EH (cell line): ENCODE measurements at regions not wholly inside any gene's neighbourhood (a gene's known extent, or its start where the extent isn't known, plus 50 kb on each side); places are given as distances from the start of the nearest gene placed in this dataset.

ENCODE experiments used
- DNase-seq: peaks from one replicate; pipeline ENCODE4 v3.0.0-alpha.2; 2015; ENCODE audit warnings: low read depth

DNA sequence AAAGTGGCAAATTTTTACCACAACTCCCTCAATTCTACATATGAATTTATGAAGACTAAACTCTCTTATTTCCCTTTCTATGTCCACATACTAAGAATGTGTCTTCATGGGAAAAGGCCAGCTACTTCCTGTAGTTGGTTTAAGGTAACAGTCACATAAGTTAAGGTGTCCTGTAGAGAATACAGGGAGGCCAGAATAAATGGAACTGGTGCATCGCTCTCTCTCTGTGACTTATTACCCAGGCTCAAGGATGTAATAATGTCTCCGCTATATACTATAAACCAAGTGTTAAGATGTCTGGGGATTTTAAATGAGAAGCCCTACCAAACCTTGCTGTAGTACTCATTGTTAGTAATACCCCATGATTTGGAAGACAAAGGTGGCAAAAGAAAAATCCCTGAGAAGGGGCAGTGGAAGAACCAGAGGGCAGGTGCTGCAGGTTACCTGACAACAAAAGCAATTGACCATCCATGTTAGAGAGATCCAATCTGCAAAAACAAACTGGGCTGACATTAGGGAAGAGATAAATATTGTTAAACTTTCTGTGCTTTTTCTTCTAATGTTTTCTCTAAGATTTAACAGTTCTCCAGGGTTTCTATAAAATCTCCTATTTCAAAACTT lies 372.8 kb downstream of the TMX3 start:
- DNase-seq: no peak

- DNase-seq: no peak
Measured at GRCh38 chr18:68340606-68341005, 374.3 kb downstream of the TMX3 start.

- no peak for DNase-seq
Measured at GRCh38 chr18:68330658-68331057, 384.2 kb downstream of the TMX3 start.

GRCh38 chr18:68323921-68324320 lies 391.0 kb downstream of the TMX3 start:
- DNase-seq: no peak

DNA sequence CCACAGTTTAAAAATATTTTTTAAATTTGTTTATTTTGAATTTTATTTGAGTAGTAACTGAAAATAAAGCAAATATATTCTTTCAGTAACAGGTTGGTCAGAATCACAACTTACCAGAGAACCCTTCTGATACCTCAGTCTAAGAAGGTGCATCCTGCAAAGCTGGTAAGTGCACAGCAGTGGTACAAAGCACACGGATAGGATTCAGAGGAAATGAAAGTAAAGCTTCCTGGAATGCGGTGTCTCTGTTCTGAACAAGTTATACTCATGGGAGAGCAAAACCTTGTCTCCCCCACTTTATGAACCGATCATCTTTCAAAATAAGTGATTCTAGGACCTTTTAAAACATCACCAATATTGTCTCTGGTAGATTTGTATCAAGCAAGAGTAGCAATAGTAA lies 398.3 kb downstream of the TMX3 start:
- DNase-seq: peak; percentile 54

DNA sequence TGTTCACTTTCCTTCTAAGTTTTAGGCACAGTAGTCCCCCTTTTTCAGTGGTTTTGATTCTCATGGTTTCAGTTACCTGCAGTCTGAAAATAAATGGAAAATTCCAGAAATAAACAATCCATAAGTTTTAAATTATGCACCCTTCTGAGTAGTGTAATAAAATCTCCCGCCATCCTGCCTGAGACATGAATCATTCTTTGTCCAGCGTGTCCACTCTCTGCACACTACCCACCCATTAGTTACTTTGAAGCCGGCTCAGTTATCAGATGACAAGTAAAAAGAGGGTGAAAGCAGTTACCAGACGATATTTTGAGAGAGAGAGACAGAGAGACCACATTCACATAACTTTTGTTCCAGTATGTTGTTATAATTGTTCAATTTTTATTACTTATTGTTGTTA lies 400.5 kb downstream of the TMX3 start:
- peak; percentile 79 for DNase-seq

- DNase-seq: no peak
Measured at GRCh38 chr18:68301441-68301840, 413.5 kb downstream of the TMX3 start.

- DNase-seq: no peak
Measured at GRCh38 chr18:68299906-68300305, 415.0 kb downstream of the TMX3 start.

GRCh38 chr18:68298330-68298729 lies 416.6 kb downstream of the TMX3 start:
- DNase-seq: no peak

DNA sequence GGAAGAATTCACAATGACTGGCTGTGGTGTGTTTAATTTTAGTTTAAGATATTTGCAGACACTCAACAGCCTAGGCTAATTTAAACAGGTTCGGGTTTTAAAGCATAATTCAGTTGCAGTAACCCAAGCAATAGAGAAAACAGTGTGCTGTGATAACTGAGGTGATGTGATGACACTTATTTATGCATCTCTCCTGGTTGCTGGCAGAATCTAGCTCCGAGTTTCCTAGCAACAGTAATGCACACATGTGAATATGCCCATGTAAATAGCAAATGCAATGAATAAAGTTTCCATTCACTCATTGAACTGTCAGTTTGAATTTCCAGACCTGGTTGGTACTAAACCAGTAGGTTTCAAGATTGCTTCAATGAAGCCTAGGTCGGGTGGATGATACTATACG lies 426.5 kb downstream of the TMX3 start:
- DNase-seq: no peak

DNA sequence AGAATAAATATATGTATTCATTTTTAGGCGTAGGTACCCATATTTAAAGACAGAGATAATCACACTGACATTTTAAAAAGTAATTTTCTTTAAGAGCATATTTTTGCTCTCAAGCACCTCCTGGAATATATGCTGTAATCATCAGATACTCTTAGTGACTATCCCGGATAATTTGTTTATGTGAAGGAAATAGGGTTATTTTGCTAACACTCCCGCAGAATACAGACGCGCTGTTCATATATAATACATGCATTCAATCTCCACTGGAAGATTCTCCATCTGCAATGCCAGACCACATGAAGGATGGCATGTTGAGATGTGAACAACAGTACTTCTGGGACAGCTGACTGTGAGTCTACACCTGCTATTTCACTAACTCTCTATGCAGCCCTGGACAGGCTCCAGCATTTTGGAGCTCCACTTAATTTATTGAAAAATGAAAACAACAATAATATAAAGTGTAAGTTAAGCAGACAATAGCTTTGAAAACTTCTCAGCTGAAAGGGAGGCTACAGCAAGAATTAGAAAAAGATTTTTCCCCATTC lies 430.6 kb downstream of the TMX3 start:
- DNase-seq: no peak

DNA sequence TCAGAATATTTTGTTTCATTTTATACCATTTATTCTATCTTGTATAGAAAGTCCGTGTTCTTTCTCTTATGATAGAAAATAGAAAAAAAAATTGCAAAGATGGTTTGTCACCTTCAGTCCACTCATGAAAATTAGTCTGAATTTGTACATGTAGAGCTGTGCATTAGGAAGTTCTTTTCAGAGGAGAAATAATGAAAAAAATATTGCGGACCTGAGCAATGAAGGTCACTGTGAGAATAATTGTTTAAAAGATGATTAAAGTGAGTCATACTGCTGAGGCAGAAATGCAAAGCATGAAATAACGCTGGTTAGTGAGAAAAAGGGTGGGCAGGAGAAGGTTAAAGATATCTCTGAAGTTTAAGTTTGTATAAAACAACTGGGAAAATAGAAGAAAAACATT lies 431.1 kb downstream of the TMX3 start:
- no peak for DNase-seq

DNA sequence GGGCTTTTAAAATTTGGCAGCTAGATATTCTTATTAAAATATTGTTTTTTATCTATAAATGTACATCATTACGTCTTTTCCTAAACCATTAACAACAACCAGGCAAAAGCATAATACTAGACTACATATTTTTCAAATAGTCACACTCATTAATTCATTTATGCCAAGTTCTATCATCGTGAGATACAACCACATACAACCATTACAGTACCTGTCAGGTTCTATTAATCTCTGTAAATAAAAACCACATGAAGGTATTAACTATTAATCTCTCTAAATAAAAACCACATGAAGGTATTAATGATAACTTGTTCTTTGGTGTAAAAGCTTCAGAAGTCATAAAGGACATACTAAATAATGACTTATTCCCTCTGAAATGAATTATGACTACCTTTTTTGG lies 432.7 kb downstream of the TMX3 start:
- DNase-seq: no peak

DNA sequence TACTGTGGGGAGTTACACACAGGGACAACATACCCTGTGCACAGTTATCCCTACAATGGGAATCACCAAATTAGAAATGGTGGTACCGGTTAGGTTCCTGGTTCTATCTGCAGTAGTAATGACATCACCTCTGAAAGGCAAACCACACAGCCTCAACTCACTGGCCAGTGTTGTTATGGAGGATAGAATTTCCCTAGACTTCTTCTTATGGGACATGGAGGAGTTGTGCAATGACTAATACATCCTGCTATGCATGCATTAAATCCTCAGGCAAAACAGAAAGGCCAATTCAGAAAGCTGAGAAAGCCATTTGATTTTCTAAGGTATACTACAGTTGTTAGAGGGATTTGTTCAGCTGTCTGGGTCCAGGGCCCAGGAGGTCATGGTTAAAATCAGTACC lies 439.3 kb downstream of the TMX3 start:
- peak; percentile 90 for DNase-seq

DNA sequence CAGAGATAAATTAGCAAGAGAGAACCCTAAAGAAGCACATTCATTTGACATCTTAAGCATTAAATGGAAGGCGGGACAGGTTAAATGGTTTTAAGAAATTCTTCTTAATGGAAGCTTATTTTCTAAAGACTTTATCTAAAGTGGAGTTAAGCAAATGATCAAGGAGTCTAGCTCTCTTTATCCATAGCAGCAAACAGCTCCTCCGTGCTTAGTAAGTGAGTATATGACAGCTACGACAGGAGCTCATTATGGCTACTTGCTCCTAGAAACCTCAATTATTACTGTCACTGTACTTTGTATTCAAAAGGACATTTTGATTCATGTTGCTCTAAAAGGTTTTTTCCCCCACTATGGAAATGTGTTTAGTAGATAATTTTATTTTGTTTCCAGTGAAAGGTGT lies 444.9 kb downstream of the TMX3 start:
- no peak for DNase-seq

DNA sequence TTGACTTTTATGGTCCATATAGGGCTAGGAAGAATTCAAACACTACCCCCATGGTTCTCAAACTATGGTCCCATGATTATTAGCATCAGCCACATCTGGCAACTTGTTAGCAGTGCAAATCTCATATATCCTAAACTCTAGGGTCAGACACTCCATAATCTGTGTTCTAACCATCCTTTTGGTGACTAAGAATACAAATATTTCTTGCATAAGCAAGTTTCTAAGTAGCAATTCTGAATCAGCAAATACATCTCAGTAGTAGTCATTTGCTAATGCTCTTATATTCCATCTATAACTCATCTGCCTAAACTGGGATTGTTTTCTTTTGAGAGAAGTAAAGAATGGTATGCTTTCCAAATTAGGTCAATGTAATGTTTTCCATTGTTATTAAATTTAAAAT lies 447.3 kb downstream of the TMX3 start:
- DNase-seq: peak; percentile 87

DNA sequence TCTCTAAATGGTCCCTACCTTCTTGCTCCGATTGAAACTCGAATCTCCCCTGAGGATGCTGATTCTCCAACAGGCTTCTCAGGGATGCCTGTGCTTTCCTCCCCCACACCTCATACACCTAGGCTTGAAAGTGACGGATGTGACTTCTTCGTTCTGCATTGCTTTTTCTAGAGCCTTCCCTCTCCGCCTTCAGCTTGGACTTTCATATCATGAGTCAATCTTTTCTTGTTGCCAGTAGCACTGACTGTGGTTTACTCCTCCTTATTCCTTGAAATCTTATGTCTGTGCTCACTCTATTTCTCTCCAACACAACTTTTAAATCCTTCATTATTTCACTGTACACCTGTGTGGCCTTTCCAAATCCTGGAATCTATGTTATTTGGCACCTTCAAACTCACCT lies 451.4 kb downstream of the TMX3 start:
- peak; percentile 66 for DNase-seq

DNA sequence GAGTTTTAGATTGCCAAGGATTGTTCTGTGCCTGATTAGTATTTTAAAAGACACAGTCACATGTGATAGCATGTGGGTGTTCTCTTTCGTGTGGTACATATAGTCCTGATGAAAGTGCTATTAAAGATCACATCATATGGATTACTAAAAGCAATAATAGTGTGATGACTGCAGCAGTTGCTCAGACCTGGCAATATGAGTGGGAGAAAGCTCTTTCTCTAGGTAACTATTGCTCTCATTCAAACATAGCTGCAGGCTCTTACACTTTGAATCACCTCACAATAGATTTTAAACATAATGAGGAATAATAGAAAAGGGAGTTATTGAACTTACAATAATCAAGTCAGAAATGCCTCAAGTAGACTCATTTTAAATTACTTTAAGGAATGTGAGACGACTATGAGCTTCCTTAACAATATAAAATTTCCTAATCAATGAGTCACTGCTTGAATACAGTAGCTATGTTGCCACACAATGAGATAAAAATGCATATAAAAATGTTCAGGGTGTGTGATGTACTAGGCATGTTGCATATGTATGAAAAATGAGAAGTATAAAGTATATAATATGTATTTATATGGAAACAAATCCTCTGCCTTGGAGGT lies 452.1 kb downstream of the TMX3 start:
- peak; percentile 87 for DNase-seq

DNA sequence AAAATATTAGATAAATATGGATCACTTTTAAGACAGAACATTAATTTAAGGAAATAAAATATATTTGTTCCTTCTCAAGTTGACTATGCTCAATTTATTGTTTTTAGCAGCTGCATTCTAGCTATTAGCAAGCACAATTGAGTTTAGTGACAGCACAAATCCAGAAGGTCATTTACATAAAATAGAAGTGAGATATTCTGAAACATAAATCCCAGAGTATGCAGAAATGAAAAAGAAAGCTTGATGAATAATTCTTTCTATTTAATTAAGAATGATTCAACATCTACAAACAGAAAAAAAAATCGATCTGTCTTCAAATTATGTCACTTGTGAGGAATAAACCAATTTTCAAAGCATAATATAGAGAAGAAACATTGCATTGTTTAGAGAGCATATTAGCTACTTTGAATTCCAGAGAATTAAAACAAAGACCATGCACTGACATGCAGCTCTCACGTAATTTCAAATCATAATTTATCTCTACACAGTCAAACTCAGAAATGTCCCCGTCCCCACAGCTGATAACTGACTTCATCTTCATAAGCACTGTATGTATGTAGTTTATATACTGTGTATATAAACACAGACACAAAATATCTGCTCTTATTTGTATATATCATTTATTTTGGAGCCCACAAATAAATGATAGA lies 458.4 kb downstream of the TMX3 start:
- DNase-seq: no peak

GRCh38 chr18:68244786-68245185 lies 470.1 kb downstream of the TMX3 start:
- peak; percentile 81 for DNase-seq

DNA sequence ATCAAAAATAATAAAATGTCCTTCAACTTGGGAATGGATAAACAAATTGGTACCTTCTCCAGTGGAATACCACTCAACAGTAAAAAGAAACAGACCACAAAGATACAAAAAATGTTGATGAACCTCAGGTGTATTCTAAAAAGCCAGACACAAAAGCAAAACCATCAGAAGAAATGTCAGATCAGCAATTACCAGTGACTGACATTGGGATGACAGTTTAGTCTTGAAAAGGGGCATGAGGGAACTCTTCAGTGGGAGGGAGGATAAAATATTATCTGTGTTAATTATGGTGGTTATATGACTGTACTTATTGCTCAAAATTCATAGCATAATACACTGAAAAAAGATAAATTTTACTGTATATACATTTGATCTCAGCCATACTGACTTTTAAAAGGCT lies 473.0 kb downstream of the TMX3 start:
- DNase-seq: no peak

DNA sequence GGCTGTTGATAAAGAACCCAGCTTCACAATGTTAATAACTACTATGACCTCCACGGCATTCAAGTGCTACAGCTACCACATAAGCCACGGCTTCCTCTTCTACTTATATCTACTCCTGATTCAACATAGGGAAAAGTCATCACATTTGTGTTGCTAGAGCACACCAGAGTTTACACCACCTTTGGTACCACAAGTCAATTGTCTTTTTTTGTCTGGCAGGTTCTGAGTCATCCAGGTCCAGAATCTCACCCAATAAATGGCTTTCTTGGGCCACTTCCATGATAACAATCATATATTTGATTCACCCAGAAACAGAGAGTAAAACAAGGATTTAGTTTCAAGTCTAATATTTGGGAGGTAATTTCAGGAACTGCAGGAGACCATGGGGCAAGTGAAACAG lies 480.2 kb downstream of the TMX3 start:
- DNase-seq: no peak

- DNase-seq: no peak
Measured at GRCh38 chr18:68234131-68234530, 480.8 kb downstream of the TMX3 start.

DNA sequence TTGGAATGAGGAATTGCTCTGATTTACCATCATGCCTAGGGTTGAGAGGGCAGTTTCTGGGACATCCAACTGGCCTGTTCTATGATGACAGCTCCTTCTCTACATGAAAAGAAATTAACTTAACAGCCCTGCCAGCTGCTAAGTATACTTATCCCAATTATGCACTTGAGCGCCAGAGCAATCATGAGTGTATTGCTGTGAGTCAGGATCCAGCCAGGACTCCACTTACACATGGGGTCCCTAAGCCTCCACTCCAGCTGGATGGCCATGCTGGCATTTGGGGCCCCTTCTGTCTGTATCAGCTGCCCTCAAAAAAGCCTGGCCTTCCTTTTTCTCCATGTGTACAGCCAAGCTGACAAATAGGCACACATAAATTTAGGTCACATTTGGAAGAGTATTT lies 481.9 kb downstream of the TMX3 start:
- DNase-seq: no peak
